HG03135 (cell line): ENCODE measurements at regions not wholly inside any gene's neighbourhood (a gene's known extent, or its start where the extent isn't known, plus 50 kb on each side); places are given as distances from the start of the nearest gene placed in this dataset.
A peak's percentile ranks its signal among the peaks of the same experiment; 100 is the strongest.
"Not testable (repeated sequence)": the region's sequence is repeated elsewhere in the genome, so short reads cannot be mapped to it uniquely, and the experiment has no call there.

Experiments
- ATAC-seq: cut with Tn5 transposase; IDR thresholded peaks from one replicate; pipeline ENCODE4 v1.9.1; 2021; ENCODE audit warnings: mild to moderate bottlenecking, moderate library complexity; ENCODE audit not compliant: unreplicated experiment

DNA sequence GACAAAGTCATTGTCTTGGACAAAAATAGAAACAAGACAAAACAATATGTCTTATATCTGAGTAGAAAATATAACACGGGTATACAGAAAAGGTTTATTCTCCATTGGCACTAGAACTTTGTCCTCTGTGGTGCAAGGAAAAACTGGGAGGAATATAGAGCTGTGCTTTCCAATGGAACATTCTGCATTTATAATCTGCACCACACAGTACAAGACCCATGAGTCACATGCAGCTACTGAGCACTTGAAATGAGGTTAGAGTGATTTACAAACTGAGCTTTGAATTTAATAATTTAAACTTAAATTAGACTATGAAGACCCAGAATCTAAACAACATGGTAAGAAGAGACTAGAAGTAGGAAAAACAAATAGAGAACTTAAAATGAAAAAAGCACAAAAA, 86.1 kb downstream of the RAP2A start:
- ATAC-seq: no peak

DNA sequence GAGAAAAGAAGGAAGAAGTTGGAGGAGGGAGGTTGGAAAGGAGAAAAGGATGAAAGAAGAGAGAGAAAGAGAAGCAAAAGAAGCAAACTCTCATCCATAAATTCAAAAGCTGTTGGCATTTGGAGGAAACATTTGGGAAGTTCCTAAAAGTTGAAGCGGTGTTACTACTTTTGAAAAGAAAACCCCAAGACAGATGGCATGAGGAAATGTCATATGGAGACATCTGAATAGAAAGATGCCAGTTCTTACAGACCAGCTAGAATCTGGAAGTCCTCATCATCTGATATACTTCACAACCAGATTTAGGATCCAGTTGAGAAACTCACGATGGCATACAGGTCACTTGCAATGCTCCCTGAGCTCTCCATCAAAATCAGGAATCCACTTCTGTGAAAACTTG, 86.9 kb downstream of the RAP2A start:
- no peak for ATAC-seq

- no peak for ATAC-seq
These were observed 87.8 kb downstream of the RAP2A start for GRCh38 chr13:97521726-97522125.

DNA sequence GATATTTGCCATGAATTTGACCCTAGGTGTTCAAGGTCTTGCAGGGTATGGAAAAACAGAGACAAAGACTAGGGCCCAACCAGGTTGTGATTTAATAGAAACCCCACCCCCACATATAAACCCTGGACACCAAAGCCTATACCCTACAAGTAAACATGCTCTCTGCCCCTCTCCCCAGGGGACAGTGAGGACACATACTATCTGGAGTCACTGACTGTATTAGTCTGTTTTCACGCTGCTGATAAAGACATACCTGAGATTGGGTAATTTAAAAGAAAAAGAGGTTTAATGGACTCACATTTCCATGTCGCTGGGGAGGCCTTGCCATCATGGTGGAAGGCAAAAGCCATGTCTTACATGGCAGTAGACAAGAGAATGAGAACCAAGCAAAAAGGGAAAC, 88.3 kb downstream of the RAP2A start:
- ATAC-seq: no peak

- no peak for ATAC-seq
These were observed 92.6 kb downstream of the RAP2A start for GRCh38 chr13:97526556-97526955.

DNA sequence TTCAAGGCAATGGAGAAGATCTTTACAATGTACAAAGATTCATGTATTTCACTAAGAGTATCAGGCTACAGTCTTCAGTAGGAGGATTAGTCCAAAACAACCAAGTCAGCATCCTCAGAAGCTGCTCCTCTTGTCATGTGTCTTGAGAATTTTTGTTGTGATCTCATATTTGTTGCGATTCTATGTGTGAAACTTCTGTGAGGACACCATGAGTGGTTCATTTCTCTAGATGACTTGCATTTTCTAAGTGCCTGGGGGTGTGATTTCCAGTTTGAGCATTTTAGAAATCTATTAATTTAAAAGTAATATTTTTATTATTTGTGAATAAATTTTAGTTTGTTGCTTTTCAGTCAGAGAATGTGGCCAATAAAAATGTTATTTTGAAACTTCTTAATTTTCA, 94.5 kb downstream of the RAP2A start:
- no peak for ATAC-seq

- no peak for ATAC-seq
These were observed 100.6 kb downstream of the RAP2A start for GRCh38 chr13:97534540-97534939.

GRCh38 chr13:97535614-97536013, 101.6 kb downstream of the RAP2A start:
- no peak for ATAC-seq

GRCh38 chr13:97537110-97537509, 103.1 kb downstream of the RAP2A start:
- peak; percentile 72 for ATAC-seq

GRCh38 chr13:97538203-97538602, 104.2 kb downstream of the RAP2A start:
- ATAC-seq: no peak

DNA sequence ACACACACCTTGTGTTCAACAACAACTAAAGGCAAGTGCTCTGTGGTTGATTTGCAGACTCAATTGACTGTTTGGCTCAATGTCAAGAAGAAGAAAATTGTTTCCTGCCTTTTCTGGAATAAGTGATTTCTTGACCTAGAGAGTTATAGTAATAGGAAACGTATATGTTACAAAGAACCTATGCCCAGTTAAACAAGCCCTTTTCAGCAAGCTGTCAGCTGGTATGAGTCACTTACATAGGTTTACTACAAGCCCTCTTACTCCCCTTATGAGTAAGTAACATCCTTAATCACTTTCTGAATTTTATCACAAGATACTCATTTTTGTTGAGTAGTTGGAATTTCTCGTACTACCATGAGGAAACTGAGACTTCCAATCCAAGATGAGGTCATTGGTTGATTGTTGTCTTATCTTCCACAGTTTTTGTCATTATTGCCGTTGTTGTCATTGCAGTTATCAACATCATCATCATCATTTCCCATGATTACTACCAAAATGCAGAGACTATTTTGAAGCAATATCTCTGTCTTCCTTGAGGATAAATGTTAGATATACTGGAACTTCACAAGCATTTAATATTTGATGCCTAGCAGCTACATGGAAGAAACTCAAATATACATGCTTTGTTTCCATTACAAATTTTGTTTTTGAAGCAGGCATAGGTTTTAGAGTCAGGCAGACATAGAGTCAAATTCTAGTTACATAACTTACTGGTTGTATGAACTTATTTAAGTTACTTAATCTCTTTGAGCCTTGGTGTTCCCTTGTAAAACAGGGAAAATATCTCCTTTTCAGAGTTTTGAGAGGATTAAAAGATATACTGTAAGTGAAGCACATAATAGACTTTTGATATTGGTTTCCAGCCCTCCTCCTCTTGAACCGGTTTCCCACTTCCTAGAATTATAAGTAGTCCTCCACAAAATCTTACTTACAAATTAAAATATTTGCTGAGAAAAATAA, 106.0 kb downstream of the RAP2A start:
- ATAC-seq: no peak

DNA sequence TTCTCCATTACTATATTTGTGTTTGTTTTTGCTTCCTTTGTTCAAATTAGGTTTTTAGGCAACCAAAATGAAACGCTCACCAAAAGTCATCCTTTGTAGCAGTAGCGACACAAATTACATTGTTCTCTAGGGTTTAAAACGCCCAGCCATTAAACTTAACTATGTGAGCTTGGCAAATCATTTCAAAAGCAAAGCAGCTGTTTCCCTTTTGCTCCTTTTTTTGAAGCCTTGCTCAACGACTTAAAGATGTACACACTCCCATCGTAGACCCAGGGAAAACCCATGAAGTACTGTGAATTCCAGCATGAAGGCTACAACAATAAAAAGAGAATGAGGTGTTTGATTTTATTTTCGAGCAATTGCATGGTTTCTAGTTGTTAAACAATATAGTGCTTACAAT, 106.7 kb downstream of the RAP2A start:
- ATAC-seq: no peak

DNA sequence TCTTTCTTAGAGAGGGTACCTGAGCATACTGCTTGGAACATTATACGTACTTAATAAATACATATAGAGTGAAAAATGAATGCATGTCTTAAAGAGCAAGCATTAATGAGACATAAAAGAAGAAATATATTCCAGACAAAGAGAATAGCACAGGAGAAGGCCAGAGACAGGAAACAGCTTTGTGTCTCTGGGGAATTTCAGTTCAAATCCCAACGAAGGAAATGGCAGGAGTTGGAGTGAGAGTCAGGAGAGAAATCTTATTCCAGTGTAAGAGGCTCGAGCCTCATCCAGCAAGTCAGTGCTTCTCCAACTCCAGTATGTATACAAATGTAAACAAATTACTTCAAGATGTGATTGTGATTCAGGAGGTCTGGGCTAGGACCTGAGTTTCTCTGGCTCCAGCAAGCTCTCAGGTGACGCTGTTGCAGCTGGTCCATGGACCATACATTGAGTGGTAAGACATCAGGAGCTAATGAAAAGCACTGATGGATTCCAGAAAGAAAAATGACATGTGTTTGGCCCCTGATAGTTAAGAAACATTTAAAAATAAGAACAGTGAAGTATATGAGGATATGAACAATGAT, 108.2 kb downstream of the RAP2A start:
- ATAC-seq: no peak

DNA sequence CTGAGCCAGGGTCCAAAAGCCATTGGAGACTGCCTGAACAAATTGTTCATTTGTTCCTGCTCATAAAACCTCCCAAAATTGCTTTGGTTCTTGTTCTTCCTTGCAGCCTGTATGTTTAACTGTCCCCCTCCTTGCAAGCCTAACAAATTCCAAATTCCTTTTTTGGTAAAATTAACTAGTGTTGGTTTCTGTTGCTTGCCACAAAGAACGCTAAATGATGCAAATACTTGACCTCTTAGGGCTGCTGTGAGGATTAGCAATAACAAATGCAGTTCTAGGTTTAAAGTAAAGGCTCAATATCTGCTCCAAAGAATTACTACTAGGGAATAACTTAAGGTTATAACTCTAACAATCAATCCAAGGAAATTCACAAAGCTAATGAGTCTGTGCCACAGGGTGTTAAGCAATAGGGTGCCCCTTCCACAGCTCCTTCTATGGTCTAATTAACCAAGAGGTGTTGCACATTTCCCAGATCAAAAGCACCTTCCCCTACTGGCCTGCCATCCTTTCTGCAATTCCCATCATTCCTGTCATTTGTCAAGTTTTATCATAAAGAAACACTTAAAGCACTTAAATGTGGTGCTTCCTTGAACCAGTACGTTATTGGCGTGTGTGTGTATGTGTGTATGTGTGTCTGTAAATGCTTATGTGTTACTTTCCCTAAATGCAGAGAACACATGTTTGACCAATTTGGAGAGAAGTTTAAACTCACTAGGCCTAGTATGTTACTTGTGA, 110.2 kb downstream of the RAP2A start:
- no peak for ATAC-seq

GRCh38 chr13:97544971-97545499, 111.1 kb downstream of the RAP2A start:
- ATAC-seq: not testable (repeated sequence)

GRCh38 chr13:97548138-97548537, 114.2 kb downstream of the RAP2A start:
- ATAC-seq: no peak

DNA sequence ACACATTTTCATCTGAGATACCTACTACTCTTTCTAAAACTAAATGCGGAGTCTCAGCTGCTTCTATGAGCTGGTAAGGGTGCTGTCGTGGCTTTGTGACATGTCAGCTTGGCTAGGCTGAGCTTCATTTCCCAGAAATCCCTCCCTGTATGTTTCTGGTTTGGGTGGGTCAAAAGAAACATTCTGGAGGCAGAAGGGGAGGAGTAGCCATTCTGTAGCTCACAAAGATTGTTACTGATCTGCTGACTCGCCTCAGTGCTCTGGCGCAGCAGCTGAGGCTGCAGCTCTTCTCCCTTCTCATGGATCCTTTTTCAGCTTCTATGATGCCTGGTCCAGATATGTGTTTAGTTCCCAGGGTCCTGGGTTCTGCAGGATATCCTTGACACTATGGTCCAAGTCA, 114.7 kb downstream of the RAP2A start:
- ATAC-seq: no peak

DNA sequence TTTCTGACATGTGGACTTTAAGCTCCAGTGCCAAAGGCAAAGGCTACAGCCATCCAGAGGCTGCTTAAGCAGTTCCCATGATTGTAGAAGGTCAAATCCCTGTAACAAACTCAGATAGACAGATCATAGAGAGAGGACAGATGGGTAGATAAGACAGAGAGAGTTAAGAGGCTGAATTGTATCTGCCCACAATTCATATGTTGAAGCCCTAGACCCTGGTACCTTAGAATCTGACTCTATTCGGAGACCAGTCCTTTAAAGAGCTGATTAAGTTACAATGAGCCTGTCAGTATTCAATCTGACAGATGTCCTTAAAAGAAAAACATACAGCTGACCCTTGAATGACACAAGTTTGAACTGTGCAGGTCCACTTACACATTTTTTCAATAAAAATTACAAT, 115.2 kb downstream of the RAP2A start:
- no peak for ATAC-seq

- ATAC-seq: no peak
These were observed 120.5 kb downstream of the RAP2A start for GRCh38 chr13:97554496-97554895.

GRCh38 chr13:97555034-97555433, 121.1 kb downstream of the RAP2A start:
- ATAC-seq: no peak

DNA sequence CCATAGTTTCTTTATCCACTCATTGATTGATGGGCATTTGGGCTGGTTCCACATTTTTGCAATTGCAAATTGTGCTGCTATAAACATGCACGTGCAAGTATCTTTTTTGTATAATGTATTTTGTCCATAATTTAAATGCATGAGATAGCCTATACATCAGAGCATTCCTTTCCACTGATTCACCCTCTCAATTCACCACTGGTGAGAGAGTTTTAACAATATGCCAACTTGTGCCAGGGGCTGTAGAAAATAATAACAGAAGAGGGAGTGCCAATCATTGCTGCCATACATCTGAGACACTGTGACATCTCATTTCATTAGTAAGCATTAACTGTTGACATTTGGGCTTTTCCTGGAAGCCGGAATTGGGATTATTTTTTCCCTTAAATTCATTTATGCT, 125.1 kb downstream of the RAP2A start:
- ATAC-seq: no peak
